ENCODE measurements at regions not wholly inside any gene's neighbourhood (a gene's known extent, or its start where the extent isn't known, plus 50 kb on each side); places are given as distances from the start of the nearest gene placed in this dataset.
"Not testable (repeated sequence)": the region's sequence is repeated elsewhere in the genome, so short reads cannot be mapped to it uniquely, and the experiment has no call there.

DNA sequence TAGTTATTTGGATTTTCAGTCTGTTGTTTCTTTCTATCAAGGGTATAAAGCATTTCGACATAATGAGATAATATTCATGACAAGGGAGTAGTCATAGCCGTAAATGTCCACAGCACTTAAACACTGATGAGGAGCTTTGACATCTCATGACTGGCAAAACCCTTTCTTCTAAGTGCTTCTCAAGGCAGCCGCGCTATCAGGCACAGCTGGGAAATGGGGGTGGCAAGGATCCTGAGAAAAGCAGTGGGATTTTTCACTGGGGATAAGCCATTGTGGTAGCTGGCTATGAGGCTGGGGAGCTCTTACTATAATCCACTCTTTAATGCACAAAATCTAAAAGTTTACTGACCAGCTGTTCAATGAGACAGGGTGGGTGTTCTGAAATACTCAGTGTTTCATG lies 493.2 kb upstream of the KLF6 start:
- no peak for DNase-seq (ENCODE audit: extremely low read depth in 1 of 2, low read depth in 1 of 2)

- DNase-seq (ENCODE audit: extremely low read depth in 1 of 2, low read depth in 1 of 2), result no peak
Measured at GRCh38 chr10:4276151-4276550, 491.1 kb upstream of the KLF6 start.

GRCh38 chr10:4274671-4275070 lies 489.7 kb upstream of the KLF6 start:
- not testable (repeated sequence) for DNase-seq (ENCODE audit: extremely low read depth in 1 of 2, low read depth in 1 of 2)

DNA sequence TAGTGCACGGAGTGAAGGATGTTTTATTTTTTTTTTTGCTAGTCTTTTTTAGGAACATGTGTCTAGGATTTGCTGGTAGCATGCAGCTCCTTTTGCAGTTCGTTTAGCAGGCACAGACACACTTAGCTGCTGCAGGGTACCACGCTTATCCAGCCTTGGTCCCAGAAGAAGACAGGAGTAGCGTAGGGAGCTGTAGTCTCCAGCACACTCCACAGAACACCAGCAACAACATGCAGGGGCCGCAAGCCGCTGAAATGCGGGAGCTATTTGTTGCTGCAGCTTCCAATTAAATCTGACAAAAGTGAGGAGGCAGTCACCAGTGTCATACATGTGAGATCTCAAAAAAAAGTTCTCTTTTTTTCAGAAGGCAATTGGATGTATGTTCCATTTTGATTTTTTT lies 486.2 kb upstream of the KLF6 start:
- DNase-seq (ENCODE audit: extremely low read depth in 1 of 2, low read depth in 1 of 2), result no peak

DNA sequence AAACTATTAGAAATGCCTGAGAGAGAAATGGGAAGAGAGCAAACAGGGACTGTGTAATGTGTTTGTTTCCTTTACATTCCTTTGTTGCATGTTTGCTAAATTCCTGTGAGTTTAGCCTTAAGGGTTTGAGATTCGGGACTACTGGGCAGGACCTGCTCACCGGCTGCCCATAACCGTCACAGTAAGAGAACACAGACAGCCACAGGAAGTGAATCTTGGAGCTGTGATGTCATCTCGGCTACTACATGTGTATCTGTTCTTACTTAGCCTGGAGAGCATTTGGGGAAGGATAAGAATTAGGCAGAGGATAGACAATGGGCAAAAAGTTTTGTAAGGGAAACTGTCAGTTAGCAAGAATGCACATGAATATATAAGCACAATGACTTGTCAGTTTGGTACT lies 485.1 kb upstream of the KLF6 start:
- DNase-seq (ENCODE audit: extremely low read depth in 1 of 2, low read depth in 1 of 2), result no peak

DNA sequence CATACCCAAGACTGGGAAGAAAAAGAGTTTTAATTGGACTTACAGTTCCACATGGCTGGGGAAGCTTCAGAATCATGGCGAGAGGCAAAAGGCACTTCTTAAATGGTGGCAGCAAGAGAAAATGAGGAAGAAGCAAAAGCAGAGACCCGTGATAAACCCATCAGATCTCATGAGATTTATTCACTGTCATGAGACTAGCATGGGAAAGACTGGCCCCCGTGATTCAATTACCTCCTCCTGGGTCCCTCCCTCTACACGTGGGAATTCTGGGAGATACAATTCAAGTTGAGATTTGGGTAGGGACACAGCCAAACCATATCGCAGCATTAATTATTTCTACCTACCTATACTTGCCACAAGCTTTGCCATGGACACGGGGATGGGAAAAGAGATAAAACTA lies 483.5 kb upstream of the KLF6 start:
- DNase-seq (ENCODE audit: extremely low read depth in 1 of 2, low read depth in 1 of 2), result not testable (repeated sequence)

- no peak for DNase-seq (ENCODE audit: extremely low read depth in 1 of 2, low read depth in 1 of 2)
Measured at GRCh38 chr10:4267086-4267773, 482.2 kb upstream of the KLF6 start.

GRCh38 chr10:4266416-4267085 lies 481.5 kb upstream of the KLF6 start:
- no peak for DNase-seq (ENCODE audit: extremely low read depth in 1 of 2, low read depth in 1 of 2)

- DNase-seq (ENCODE audit: extremely low read depth in 1 of 2, low read depth in 1 of 2), result no peak
Measured at GRCh38 chr10:4265964-4266363, 481.0 kb upstream of the KLF6 start.

GRCh38 chr10:4264209-4264865 lies 479.3 kb upstream of the KLF6 start:
- DNase-seq (ENCODE audit: extremely low read depth in 1 of 2, low read depth in 1 of 2), result no peak

DNA sequence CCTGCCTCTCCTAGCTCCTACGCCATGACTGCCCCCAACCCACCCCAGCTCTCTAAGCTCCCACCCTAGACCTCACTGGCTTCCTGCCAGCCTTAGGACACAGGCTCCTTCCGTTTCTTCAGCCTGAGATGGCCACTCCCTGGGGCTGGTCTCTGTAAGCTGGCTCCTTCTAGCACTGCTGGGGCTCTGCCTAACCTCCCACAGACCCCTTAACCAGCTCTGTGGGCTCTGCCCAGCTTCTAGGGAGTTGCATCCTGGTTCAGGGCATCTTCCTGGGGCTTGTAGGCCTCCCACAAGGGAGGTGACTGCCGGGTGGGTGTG lies 478.6 kb upstream of the KLF6 start:
- DNase-seq (ENCODE audit: extremely low read depth in 1 of 2, low read depth in 1 of 2), result no peak

GRCh38 chr10:4262870-4263600 lies 478.0 kb upstream of the KLF6 start:
- no peak for DNase-seq (ENCODE audit: extremely low read depth in 1 of 2, low read depth in 1 of 2)

- no peak for DNase-seq (ENCODE audit: extremely low read depth in 1 of 2, low read depth in 1 of 2)
Measured at GRCh38 chr10:4262449-4262848, 477.4 kb upstream of the KLF6 start.

GRCh38 chr10:4260483-4261124 lies 475.6 kb upstream of the KLF6 start:
- DNase-seq (ENCODE audit: extremely low read depth in 1 of 2, low read depth in 1 of 2), result no peak

GRCh38 chr10:4257939-4258465 lies 473.0 kb upstream of the KLF6 start:
- no peak for DNase-seq (ENCODE audit: extremely low read depth in 1 of 2, low read depth in 1 of 2)

DNA sequence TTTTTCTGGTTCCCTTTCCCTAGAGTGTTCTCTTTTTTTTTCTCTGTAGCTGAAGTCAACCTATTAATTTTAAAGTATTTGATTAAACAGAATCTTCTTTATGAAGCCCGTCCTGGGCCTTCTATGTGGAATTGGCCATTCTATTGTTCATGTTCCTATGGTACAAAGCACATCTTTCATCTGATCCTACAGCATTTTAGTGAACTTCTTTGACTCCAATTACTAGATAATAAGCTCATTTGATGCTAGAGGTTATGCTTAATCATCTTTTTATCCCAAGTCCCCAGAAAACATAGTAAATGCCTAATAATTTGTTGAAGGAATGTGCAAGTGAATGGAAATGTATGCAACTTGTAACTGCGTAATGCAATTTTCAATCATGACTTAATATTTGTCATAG lies 472.0 kb upstream of the KLF6 start:
- DNase-seq (ENCODE audit: extremely low read depth in 1 of 2, low read depth in 1 of 2), result no peak

GRCh38 chr10:4255751-4256150 lies 470.7 kb upstream of the KLF6 start:
- DNase-seq (ENCODE audit: extremely low read depth in 1 of 2, low read depth in 1 of 2), result no peak

DNA sequence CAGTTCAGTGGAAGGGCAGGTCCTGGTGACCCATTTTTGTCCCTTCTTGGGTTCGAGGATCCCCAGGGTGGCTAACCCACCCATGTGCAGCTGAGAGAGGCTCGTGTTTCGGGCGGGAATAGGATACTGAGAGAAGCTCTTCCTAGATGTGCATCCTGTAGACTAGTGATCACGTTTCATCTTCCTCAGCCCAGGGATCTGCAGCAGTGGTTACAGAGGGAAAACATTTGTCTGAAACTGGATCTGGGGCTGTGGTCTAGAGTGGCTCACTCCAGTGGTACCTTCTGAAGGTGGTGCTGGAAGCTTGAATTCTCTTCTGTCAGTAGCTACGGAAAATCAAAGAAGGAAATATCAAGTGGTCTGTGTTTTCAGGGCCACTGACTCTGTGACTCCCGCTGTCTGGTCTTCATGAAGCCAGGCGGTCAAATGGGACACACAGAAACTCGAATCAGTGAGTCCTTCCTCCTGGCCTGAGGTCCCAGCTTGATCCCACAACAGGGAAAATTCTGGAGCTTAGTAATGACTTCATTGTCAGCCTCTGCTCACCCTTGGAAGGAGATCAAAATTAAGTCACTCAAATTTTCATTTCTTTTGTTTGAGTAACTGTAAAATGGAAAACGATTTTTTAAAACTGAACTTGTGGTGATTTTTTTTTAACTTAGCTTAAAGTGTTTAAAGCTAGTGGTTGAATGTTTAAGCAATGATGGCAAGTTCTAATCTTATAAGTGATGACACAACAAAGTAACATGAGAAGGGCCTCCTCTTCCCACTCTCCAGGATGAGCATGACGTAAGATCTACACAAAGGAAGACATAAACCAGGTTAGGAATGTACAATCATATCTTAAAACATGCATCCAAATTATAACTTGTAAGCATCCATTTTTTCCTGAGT lies 469.3 kb upstream of the KLF6 start:
- DNase-seq (ENCODE audit: extremely low read depth in 1 of 2, low read depth in 1 of 2), result no peak

DNA sequence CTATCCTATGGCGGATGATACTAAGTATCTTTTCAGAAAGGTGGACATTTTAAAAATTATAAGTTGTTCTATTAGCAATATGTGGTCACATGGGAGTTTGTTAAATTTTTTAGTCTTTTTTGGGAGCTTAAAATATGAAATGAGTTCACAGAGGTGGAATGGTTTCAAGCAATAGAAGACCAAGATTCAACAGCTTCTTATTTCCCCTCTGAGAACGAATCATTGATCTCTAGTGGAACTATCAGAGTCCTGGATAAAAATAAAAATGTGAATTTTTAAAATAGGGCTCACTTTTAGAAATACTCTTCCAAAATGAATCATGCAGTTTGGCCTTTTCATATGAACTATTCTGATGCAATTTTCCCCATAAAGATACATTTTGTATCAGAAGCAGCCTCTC lies 467.7 kb upstream of the KLF6 start:
- DNase-seq (ENCODE audit: extremely low read depth in 1 of 2, low read depth in 1 of 2), result no peak

DNA sequence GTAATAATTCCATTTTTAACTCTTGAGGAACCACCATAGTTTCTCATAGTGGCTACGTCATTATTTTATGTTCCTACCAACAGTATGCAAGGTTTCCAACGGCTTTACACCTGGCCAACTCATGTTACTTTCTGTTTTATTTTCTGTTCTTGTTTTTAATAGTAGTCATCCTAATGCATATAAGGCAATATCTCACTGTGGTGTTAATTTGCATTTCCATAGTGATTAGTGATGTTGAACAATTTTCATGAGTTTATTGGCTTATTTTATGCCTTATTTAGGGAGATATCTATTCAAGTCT lies 465.5 kb upstream of the KLF6 start:
- no peak for DNase-seq (ENCODE audit: extremely low read depth in 1 of 2, low read depth in 1 of 2)

All from stimulated activated CD8-positive, alpha-beta memory T cell treated with anti-CD3 and anti-CD28 coated beads, Interleukin-7, amount 100 ng/mL, for 48 hours (primary cell).